ENCODE measurements at regions not wholly inside any gene's neighbourhood (a gene's known extent, or its start where the extent isn't known, plus 50 kb on each side); places are given as distances from the start of the nearest gene placed in this dataset.

DNA sequence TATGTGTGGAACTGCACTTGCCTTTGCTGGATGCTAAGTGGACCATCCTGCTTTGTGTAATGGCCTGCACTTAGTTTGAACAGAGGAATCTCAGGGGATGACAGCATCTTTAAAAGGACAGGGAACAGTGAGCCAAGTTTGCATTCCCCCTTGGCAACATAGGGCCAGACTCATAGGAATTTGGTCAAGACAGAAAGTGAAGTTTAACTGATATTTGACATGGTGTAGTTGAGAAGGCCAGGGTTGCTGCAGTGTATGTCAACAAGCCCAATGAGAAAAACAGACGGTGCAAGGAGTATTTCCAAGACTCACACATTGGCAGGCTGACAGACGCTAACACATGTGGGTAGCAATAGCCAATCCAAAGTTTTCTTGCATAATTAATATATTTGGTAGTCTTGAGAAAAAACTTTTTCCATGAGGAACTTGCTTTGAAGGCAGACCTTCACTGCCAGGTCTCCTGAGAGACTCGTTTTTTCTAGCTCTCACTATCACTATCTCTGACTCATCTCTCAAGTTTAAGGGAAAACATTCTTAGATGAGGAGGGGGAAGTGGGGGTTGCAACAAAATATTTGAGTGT is 213.8 kb downstream of the IBTK start:
- TF ChIP-seq, protein P1, sequence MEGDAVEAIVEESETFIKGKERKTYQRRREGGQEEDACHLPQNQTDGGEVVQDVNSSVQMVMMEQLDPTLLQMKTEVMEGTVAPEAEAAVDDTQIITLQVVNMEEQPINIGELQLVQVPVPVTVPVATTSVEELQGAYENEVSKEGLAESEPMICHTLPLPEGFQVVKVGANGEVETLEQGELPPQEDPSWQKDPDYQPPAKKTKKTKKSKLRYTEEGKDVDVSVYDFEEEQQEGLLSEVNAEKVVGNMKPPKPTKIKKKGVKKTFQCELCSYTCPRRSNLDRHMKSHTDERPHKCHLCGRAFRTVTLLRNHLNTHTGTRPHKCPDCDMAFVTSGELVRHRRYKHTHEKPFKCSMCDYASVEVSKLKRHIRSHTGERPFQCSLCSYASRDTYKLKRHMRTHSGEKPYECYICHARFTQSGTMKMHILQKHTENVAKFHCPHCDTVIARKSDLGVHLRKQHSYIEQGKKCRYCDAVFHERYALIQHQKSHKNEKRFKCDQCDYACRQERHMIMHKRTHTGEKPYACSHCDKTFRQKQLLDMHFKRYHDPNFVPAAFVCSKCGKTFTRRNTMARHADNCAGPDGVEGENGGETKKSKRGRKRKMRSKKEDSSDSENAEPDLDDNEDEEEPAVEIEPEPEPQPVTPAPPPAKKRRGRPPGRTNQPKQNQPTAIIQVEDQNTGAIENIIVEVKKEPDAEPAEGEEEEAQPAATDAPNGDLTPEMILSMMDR (conservative IDR thresholded peaks at IDR 0.05; ENCODE audit: low read depth, low read length), result no peak
- no peak for TF ChIP-seq EZH2 (IDR thresholded peaks at IDR 0.05; ENCODE audit: low read length, unreplicated experiment)
